GM23338 (cell line): ENCODE measurements at regions not wholly inside any gene's neighbourhood (a gene's known extent, or its start where the extent isn't known, plus 50 kb on each side); places are given as distances from the start of the nearest gene placed in this dataset.

Experiments
- ATAC-seq: fragments of 200-7000 bp; cut with Tn5 transposase; 3 replicates; pipeline ENCODE4 v1.9.1; 2020
- DNase-seq: peaks from one replicate; pipeline ENCODE4 v3.0.0-alpha.2; 2015; ENCODE audit warnings: low spot score
- H2AFZ ChIP-seq: fragments of 200-600 bp; sonication (generic); 2 replicates; pipeline ENCODE4 v1.8.0; 2016; ENCODE audit warnings: antibody characterized with exemption, mild to moderate bottlenecking, moderate library complexity
- H3F3A ChIP-seq: fragments of 200-600 bp; sonication (generic); replicated peaks from 2 replicates; pipeline ENCODE4 v1.8.0; 2017; ENCODE audit warnings: antibody characterized with exemption, mixed run types, low read depth
- H3K27ac ChIP-seq: fragments of 200-600 bp; sonication (generic); 2 replicates; pipeline ENCODE4 v1.6.1; 2016; ENCODE audit warnings: low read depth
- H3K27me3 ChIP-seq: fragments of 200-600 bp; sonication (generic); 2 replicates; pipeline ENCODE4 v1.8.0; 2016; ENCODE audit warnings: mild to moderate bottlenecking, mixed run types, moderate library complexity; ENCODE audit not compliant: insufficient read depth
- H3K36me3 ChIP-seq: fragments of 200-600 bp; sonication (generic); 2 replicates; pipeline ENCODE4 v1.8.0; 2016; ENCODE audit warnings: mild to moderate bottlenecking; ENCODE audit not compliant: insufficient read depth
- H3K4me1 ChIP-seq: fragments of 200-600 bp; sonication (generic); 2 replicates; pipeline ENCODE4 v1.8.0; 2016; ENCODE audit warnings: mild to moderate bottlenecking, moderate library complexity; ENCODE audit not compliant: insufficient read depth
- H3K4me2 ChIP-seq: fragments of 200-600 bp; sonication (generic); 2 replicates; pipeline ENCODE4 v1.7.1; 2017; ENCODE audit warnings: mixed run types
- H3K4me3 ChIP-seq: fragments of 200-600 bp; sonication (generic); 2 replicates; pipeline ENCODE4 v1.6.1; 2016; ENCODE audit warnings: mixed run types
- H3K79me2 ChIP-seq: fragments of 200-600 bp; sonication (generic); replicated peaks from 2 replicates; pipeline ENCODE4 v1.8.0; 2017; ENCODE audit warnings: mild to moderate bottlenecking; ENCODE audit not compliant: insufficient read depth
- H3K9me2 ChIP-seq: fragments of 200-600 bp; sonication (generic); 2 replicates; pipeline ENCODE4 v1.8.0; 2017; ENCODE audit not compliant: insufficient read depth
- H4K20me1 ChIP-seq: fragments of 200-600 bp; sonication (generic); replicated peaks from 2 replicates; pipeline ENCODE4 v1.8.0; 2017; ENCODE audit warnings: mild to moderate bottlenecking; ENCODE audit not compliant: insufficient read depth
- H3K27ac Mint-ChIP-seq: 2 replicates; pipeline ENCODE4 v1.8.0; 2020; ENCODE audit warnings: inconsistent platforms, mild to moderate bottlenecking, moderate library complexity, mixed read lengths
- H3K27me3 Mint-ChIP-seq: 3 replicates; pipeline ENCODE4 v1.8.0; 2022; ENCODE audit warnings: low read depth, mild to moderate bottlenecking, moderate library complexity, mixed read lengths, inconsistent platforms; ENCODE audit not compliant: insufficient read depth, poor library complexity
- H3K36me3 Mint-ChIP-seq: 3 replicates; pipeline ENCODE4 v1.8.0; 2021; ENCODE audit warnings: low read depth, mild to moderate bottlenecking, inconsistent platforms, moderate library complexity, mixed read lengths
- H3K4me1 Mint-ChIP-seq: 3 replicates; pipeline ENCODE4 v1.8.0; 2020; ENCODE audit warnings: mild to moderate bottlenecking, inconsistent platforms, mixed read lengths
- H3K4me3 Mint-ChIP-seq: 3 replicates; pipeline ENCODE4 v1.8.0; 2021; ENCODE audit warnings: moderate library complexity, mild to moderate bottlenecking, inconsistent platforms, mixed read lengths
- H3K9me3 Mint-ChIP-seq: 3 replicates; pipeline ENCODE4 v1.8.0; 2020; ENCODE audit warnings: moderate library complexity, mild to moderate bottlenecking, inconsistent platforms, mixed read lengths
- CREB1 ChIP-seq: fragments of 250-450 bp; sonication (Bioruptor Pico); IDR thresholded peaks from 2 replicates; pipeline ENCODE4 v1.5.0; 2020; ENCODE audit warnings: low read depth, mild to moderate bottlenecking, moderate library complexity
- EZH2 ChIP-seq: fragments of 200-600 bp; sonication (generic); IDR thresholded peaks from one replicate; pipeline ENCODE4 v1.8.0; 2017; ENCODE audit warnings: antibody characterized with exemption, mild to moderate bottlenecking, low read depth; ENCODE audit not compliant: unreplicated experiment
- EZH2phosphoT487 ChIP-seq: fragments of 200-600 bp; sonication (generic); IDR thresholded peaks from one replicate; pipeline ENCODE4 v1.8.1; 2018; ENCODE audit warnings: antibody characterized with exemption; ENCODE audit not compliant: unreplicated experiment
- JUNB ChIP-seq: IDR thresholded peaks from one replicate; pipeline ENCODE4 v1.6.1; 2016; ENCODE audit warnings: antibody characterized with exemption; ENCODE audit not compliant: unreplicated experiment
- NANOG ChIP-seq: IDR thresholded peaks from 2 replicates; pipeline ENCODE4 v1.6.1; 2016; ENCODE audit warnings: antibody characterized with exemption, borderline replicate concordance
- POLR2AphosphoS5 ChIP-seq: IDR thresholded peaks from 2 replicates; pipeline ENCODE4 v1.6.1; 2016; ENCODE audit warnings: antibody characterized with exemption, low read depth
- STAT1 ChIP-seq: IDR thresholded peaks from one replicate; pipeline ENCODE4 v1.6.1; 2016; ENCODE audit warnings: antibody characterized with exemption; ENCODE audit not compliant: unreplicated experiment
- ZNF114 ChIP-seq: fragments of 250-450 bp; sonication (Bioruptor Pico); IDR thresholded peaks from 2 replicates; pipeline ENCODE4 v1.5.0; 2020; ENCODE audit warnings: mild to moderate bottlenecking, moderate library complexity
- ZNF331 ChIP-seq: fragments of 250-450 bp; sonication (Bioruptor Pico); IDR thresholded peaks from 2 replicates; pipeline ENCODE4 v1.5.0; 2020; ENCODE audit warnings: low read depth, mild to moderate bottlenecking, moderate library complexity
- TF ChIP-seq, protein P1 (sequence below): fragments of 250-450 bp; sonication (Bioruptor Pico); IDR thresholded peaks from 2 replicates; pipeline ENCODE4 v1.5.0; 2020; ENCODE audit warnings: mild to moderate bottlenecking, moderate library complexity
- TF ChIP-seq, protein P2 (sequence below): IDR thresholded peaks from one replicate; pipeline ENCODE4 v1.6.1; 2018; ENCODE audit warnings: antibody characterized with exemption; ENCODE audit not compliant: unreplicated experiment
- TF ChIP-seq, protein P3 (sequence below): IDR thresholded peaks from 2 replicates; pipeline ENCODE4 v1.6.1; 2016; ENCODE audit warnings: antibody characterized with exemption
- TF ChIP-seq, protein P4 (sequence below), 2 experiments: fragments of 200-600 bp in 1 of 2; sonication (generic) in 1 of 2; conservative IDR thresholded peaks; 2 replicates each; pipeline versions ENCODE4 v1.5.1 to v1.6.1; 2016 to 2017; ENCODE audit warnings: antibody characterized with exemption in 2 of 2, low read depth in 2 of 2, mild to moderate bottlenecking in 2 of 2, moderate library complexity in 1 of 2

DNA sequence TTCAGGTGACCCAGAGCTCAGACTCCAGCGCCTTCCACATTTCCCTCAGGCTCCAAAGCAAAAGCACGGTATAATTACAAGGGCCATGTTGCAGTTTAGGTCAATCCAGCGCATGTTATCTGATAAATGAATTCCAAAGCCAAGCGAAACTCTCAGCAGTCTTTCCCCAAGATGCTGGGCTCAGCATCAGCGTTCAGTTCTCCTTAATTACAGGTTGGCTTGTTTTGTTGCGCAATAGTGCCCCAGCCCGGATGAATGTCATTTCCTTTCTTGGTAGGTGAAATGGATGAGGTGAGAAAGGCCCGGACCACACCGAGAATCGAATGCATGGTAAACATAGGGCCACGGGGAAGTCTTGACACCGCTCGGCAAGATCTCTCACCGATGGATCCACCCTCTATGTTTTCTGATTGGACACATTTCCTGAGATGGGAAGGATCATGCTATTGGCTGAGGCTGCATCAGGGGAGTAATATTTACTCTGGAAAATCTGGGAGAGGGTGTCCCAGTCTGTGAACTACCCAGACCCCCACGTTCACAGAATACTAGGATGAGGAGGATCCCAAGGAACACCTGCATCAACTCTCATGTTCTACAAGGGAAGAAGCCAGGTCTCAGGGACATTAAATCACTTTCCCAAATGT lies 221.2 kb upstream of the ANKRD55 start:
- H2AFZ ChIP-seq, result 0 out of 2 replicates have a peak overlapping the region, but pooled peaks have one; percentile 59
- H4K20me1 ChIP-seq, result no peaks in the 10 kb centered on the region
- no peaks in the 10 kb centered on the region for H3K27me3 ChIP-seq
- no peak overlapping the region for H3K4me3 ChIP-seq
- peaks cover 9% of the 10 kb centered on the region for H3K4me1 ChIP-seq
- no peaks in the 10 kb centered on the region for H3K36me3 ChIP-seq
- no peaks in the 10 kb centered on the region for H3K79me2 ChIP-seq
- no peak for DNase-seq
- H3F3A ChIP-seq, result no peaks in the 10 kb centered on the region
- Mint-ChIP-seq H3K27me3 (peaks cover 7% of the 10 kb centered on the region), H3K27ac (no peak overlapping the region), H3K9me3 (no peaks in the 10 kb centered on the region), H3K36me3 (no peaks in the 10 kb centered on the region), H3K4me1 (peaks cover 16% of the 10 kb centered on the region), H3K4me3 (no peak overlapping the region)
- no peak for ATAC-seq
- TF ChIP-seq CREB1 (CRISPR knock-in tag) (no peak), STAT1 (no peak), EZH2phosphoT487 (no peak), EZH2 (no peak), ZNF331 (CRISPR knock-in tag) (no peak), ZNF114 (CRISPR knock-in tag) (no peak), NANOG (no peak), POLR2AphosphoS5 (no peak), JUNB (no peak)
- TF ChIP-seq, protein P1, sequence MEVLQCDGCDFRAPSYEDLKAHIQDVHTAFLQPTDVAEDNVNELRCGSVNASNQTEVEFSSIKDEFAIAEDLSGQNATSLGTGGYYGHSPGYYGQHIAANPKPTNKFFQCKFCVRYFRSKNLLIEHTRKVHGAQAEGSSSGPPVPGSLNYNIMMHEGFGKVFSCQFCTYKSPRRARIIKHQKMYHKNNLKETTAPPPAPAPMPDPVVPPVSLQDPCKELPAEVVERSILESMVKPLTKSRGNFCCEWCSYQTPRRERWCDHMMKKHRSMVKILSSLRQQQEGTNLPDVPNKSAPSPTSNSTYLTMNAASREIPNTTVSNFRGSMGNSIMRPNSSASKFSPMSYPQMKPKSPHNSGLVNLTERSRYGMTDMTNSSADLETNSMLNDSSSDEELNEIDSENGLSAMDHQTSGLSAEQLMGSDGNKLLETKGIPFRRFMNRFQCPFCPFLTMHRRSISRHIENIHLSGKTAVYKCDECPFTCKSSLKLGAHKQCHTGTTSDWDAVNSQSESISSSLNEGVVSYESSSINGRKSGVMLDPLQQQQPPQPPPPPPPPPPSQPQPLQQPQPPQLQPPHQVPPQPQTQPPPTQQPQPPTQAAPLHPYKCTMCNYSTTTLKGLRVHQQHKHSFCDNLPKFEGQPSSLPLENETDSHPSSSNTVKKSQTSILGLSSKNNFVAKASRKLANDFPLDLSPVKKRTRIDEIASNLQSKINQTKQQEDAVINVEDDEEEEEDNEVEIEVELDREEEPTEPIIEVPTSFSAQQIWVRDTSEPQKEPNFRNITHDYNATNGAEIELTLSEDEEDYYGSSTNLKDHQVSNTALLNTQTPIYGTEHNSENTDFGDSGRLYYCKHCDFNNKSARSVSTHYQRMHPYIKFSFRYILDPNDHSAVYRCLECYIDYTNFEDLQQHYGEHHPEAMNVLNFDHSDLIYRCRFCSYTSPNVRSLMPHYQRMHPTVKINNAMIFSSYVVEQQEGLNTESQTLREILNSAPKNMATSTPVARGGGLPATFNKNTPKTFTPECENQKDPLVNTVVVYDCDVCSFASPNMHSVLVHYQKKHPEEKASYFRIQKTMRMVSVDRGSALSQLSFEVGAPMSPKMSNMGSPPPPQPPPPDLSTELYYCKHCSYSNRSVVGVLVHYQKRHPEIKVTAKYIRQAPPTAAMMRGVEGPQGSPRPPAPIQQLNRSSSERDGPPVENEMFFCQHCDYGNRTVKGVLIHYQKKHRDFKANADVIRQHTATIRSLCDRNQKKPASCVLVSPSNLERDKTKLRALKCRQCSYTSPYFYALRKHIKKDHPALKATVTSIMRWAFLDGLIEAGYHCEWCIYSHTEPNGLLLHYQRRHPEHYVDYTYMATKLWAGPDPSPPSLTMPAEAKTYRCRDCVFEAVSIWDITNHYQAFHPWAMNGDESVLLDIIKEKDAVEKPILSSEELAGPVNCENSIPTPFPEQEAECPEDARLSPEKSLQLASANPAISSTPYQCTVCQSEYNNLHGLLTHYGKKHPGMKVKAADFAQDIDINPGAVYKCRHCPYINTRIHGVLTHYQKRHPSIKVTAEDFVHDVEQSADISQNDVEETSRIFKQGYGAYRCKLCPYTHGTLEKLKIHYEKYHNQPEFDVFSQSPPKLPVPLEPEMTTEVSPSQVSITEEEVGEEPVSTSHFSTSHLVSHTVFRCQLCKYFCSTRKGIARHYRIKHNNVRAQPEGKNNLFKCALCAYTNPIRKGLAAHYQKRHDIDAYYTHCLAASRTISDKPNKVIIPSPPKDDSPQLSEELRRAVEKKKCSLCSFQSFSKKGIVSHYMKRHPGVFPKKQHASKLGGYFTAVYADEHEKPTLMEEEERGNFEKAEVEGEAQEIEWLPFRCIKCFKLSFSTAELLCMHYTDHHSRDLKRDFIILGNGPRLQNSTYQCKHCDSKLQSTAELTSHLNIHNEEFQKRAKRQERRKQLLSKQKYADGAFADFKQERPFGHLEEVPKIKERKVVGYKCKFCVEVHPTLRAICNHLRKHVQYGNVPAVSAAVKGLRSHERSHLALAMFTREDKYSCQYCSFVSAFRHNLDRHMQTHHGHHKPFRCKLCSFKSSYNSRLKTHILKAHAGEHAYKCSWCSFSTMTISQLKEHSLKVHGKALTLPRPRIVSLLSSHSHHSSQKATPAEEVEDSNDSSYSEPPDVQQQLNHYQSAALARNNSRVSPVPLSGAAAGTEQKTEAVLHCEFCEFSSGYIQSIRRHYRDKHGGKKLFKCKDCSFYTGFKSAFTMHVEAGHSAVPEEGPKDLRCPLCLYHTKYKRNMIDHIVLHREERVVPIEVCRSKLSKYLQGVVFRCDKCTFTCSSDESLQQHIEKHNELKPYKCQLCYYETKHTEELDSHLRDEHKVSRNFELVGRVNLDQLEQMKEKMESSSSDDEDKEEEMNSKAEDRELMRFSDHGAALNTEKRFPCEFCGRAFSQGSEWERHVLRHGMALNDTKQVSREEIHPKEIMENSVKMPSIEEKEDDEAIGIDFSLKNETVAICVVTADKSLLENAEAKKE, result no peak
- TF ChIP-seq, protein P2, sequence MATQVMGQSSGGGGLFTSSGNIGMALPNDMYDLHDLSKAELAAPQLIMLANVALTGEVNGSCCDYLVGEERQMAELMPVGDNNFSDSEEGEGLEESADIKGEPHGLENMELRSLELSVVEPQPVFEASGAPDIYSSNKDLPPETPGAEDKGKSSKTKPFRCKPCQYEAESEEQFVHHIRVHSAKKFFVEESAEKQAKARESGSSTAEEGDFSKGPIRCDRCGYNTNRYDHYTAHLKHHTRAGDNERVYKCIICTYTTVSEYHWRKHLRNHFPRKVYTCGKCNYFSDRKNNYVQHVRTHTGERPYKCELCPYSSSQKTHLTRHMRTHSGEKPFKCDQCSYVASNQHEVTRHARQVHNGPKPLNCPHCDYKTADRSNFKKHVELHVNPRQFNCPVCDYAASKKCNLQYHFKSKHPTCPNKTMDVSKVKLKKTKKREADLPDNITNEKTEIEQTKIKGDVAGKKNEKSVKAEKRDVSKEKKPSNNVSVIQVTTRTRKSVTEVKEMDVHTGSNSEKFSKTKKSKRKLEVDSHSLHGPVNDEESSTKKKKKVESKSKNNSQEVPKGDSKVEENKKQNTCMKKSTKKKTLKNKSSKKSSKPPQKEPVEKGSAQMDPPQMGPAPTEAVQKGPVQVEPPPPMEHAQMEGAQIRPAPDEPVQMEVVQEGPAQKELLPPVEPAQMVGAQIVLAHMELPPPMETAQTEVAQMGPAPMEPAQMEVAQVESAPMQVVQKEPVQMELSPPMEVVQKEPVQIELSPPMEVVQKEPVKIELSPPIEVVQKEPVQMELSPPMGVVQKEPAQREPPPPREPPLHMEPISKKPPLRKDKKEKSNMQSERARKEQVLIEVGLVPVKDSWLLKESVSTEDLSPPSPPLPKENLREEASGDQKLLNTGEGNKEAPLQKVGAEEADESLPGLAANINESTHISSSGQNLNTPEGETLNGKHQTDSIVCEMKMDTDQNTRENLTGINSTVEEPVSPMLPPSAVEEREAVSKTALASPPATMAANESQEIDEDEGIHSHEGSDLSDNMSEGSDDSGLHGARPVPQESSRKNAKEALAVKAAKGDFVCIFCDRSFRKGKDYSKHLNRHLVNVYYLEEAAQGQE, result no peak
- TF ChIP-seq, protein P3, sequence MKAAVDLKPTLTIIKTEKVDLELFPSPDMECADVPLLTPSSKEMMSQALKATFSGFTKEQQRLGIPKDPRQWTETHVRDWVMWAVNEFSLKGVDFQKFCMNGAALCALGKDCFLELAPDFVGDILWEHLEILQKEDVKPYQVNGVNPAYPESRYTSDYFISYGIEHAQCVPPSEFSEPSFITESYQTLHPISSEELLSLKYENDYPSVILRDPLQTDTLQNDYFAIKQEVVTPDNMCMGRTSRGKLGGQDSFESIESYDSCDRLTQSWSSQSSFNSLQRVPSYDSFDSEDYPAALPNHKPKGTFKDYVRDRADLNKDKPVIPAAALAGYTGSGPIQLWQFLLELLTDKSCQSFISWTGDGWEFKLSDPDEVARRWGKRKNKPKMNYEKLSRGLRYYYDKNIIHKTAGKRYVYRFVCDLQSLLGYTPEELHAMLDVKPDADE, result no peak
- TF ChIP-seq, protein P4, sequence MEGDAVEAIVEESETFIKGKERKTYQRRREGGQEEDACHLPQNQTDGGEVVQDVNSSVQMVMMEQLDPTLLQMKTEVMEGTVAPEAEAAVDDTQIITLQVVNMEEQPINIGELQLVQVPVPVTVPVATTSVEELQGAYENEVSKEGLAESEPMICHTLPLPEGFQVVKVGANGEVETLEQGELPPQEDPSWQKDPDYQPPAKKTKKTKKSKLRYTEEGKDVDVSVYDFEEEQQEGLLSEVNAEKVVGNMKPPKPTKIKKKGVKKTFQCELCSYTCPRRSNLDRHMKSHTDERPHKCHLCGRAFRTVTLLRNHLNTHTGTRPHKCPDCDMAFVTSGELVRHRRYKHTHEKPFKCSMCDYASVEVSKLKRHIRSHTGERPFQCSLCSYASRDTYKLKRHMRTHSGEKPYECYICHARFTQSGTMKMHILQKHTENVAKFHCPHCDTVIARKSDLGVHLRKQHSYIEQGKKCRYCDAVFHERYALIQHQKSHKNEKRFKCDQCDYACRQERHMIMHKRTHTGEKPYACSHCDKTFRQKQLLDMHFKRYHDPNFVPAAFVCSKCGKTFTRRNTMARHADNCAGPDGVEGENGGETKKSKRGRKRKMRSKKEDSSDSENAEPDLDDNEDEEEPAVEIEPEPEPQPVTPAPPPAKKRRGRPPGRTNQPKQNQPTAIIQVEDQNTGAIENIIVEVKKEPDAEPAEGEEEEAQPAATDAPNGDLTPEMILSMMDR (conservative IDR thresholded peaks at IDR 0.05; ENCODE audit: low read depth in 2 of 2), result no peak
- peaks cover 14% of the 10 kb centered on the region for H3K9me2 ChIP-seq
- no peak overlapping the region for H3K27ac ChIP-seq
- no peak overlapping the region for H3K4me2 ChIP-seq
